ENCODE measurements at regions not wholly inside any gene's neighbourhood (a gene's known extent, or its start where the extent isn't known, plus 50 kb on each side); places are given as distances from the start of the nearest gene placed in this dataset.

DNA sequence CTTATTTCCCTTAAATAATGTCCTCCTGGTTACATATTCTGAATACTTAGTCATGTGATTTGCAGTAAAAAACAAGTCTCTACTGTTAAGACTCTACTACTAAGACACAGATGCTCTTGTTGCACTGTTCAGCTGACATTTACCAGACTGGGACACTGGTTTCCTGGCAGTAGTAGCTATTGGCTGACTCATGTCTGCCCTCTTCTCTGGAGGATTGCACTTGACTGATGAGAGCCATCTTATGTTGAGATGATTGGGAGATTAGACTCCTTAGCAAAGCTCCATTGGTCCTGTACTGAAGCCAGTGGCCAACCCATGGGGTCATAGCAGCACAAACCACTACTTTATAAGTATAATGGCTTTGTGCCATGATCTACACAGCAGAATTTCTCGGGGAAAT lies 1672.6 kb upstream of the PCDH20 start:
- no peaks in the 10 kb centered on the region for H3K27me3 ChIP-seq (ENCODE audit: control insufficient read depth, insufficient read depth)
- no peaks in the 10 kb centered on the region for H3K4me1 ChIP-seq (ENCODE audit: control insufficient read depth, insufficient read depth, low read length)
- ATAC-seq (peak; percentile 65 to 70), DNase-seq (peak in 2 of 3 donors; percentile 11 to 38)
- H3K4me3 ChIP-seq (ENCODE audit: low read length): no peak overlapping the region
- 49% methylated on average over 1 of the region's 1 CpG for WGBS
- no peaks in the 10 kb centered on the region for H3K9me3 ChIP-seq (ENCODE audit: control insufficient read depth, low read length)
- H3K27ac ChIP-seq (ENCODE audit: low read length): no peak overlapping the region
- intact Hi-C loops (cut with DNase I): no loop called here

- 74% methylated on average over 5 of the region's 5 CpGs for WGBS
- DNase-seq (no peak), ATAC-seq (no peak)
- intact Hi-C loops (cut with DNase I): no loop called here
- Histone ChIP-seq H3K4me1 (ENCODE audit: control insufficient read depth, insufficient read depth, low read length) (no peaks in the 10 kb centered on the region), H3K9me3 (ENCODE audit: control insufficient read depth, low read length) (no peaks in the 10 kb centered on the region), H3K4me3 (ENCODE audit: low read length) (no peak overlapping the region), H3K27me3 (ENCODE audit: control insufficient read depth, insufficient read depth) (no peaks in the 10 kb centered on the region), H3K27ac (ENCODE audit: low read length) (no peak overlapping the region)
Measured at GRCh38 chr13:63086286-63086685, 1670.6 kb upstream of the PCDH20 start.

- no peak for DNase-seq
- no peaks in the 10 kb centered on the region for H3K9me3 ChIP-seq (ENCODE audit: control insufficient read depth, low read length)
- no peak overlapping the region for H3K27ac ChIP-seq (ENCODE audit: low read length)
- WGBS: 73% methylated on average over 4 of the region's 4 CpGs
- no peak overlapping the region for H3K4me3 ChIP-seq (ENCODE audit: low read length)
- no peaks in the 10 kb centered on the region for H3K4me1 ChIP-seq (ENCODE audit: control insufficient read depth, insufficient read depth, low read length)
- intact Hi-C loops (cut with DNase I): no loop called here
- H3K27me3 ChIP-seq (ENCODE audit: control insufficient read depth, insufficient read depth): no peaks in the 10 kb centered on the region
- no peak for ATAC-seq
Measured at GRCh38 chr13:63085851-63086250, 1670.2 kb upstream of the PCDH20 start.

GRCh38 chr13:63081400-63082014 lies 1665.9 kb upstream of the PCDH20 start:
- DNase-seq: no peak
- no peak overlapping the region for H3K4me3 ChIP-seq (ENCODE audit: low read length)
- H3K9me3 ChIP-seq (ENCODE audit: control insufficient read depth, low read length): no peaks in the 10 kb centered on the region
- ATAC-seq: no peak
- H3K27me3 ChIP-seq (ENCODE audit: control insufficient read depth, insufficient read depth): no peaks in the 10 kb centered on the region
- H3K4me1 ChIP-seq (ENCODE audit: control insufficient read depth, insufficient read depth, low read length): no peaks in the 10 kb centered on the region
- WGBS: 71% methylated on average over 2 of the region's 2 CpGs
- intact Hi-C loops (cut with DNase I): no loop called here
- no peak overlapping the region for H3K27ac ChIP-seq (ENCODE audit: low read length)

- intact Hi-C loops (cut with DNase I): no loop called here
- ATAC-seq: no peak
- Histone ChIP-seq H3K4me3 (ENCODE audit: low read length) (no peak overlapping the region), H3K4me1 (ENCODE audit: control insufficient read depth, insufficient read depth, low read length) (no peaks in the 10 kb centered on the region), H3K27ac (ENCODE audit: low read length) (no peak overlapping the region), H3K27me3 (ENCODE audit: control insufficient read depth, insufficient read depth) (no peaks in the 10 kb centered on the region), H3K9me3 (ENCODE audit: control insufficient read depth, low read length) (no peaks in the 10 kb centered on the region)
- no peak for DNase-seq
Measured at GRCh38 chr13:63075126-63075525, 1659.5 kb upstream of the PCDH20 start.

GRCh38 chr13:63050287-63050686 lies 1634.6 kb upstream of the PCDH20 start:
- H3K27me3 ChIP-seq (ENCODE audit: control insufficient read depth, insufficient read depth): no peaks in the 10 kb centered on the region
- H3K4me3 ChIP-seq (ENCODE audit: low read length): no peak overlapping the region
- H3K27ac ChIP-seq (ENCODE audit: low read length): no peak overlapping the region
- no peaks in the 10 kb centered on the region for H3K4me1 ChIP-seq (ENCODE audit: control insufficient read depth, insufficient read depth, low read length)
- WGBS: 93% methylated on average over 5 of the region's 5 CpGs
- ATAC-seq: no peak
- DNase-seq: no peak
- no peaks in the 10 kb centered on the region for H3K9me3 ChIP-seq (ENCODE audit: control insufficient read depth, low read length)
- intact Hi-C loops (cut with DNase I): no loop called here

DNA sequence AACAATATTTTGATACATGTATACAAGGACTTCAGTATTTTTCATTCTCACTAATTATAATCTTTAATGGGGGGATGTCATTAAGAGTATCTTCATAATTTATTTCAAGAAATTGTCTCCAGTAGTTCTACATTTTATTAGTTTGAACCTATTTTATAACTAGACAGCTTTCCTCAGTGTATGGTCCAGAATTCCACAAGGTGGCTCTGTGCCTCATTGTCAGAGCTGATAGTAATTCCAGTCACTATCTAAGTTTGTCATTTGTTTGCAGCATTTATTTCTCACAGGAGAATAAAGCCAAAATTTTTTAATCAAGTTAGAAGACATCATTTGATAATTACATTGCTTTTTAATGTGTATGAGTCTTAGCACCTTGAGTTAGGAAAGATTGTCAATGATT lies 1633.0 kb upstream of the PCDH20 start:
- ATAC-seq (no peak), DNase-seq (no peak)
- Histone ChIP-seq H3K4me3 (ENCODE audit: low read length) (no peak overlapping the region), H3K4me1 (ENCODE audit: control insufficient read depth, insufficient read depth, low read length) (no peaks in the 10 kb centered on the region), H3K9me3 (ENCODE audit: control insufficient read depth, low read length) (no peaks in the 10 kb centered on the region), H3K27me3 (ENCODE audit: control insufficient read depth, insufficient read depth) (no peaks in the 10 kb centered on the region), H3K27ac (ENCODE audit: low read length) (no peak overlapping the region)
- intact Hi-C loops (cut with DNase I): no loop called here

DNA sequence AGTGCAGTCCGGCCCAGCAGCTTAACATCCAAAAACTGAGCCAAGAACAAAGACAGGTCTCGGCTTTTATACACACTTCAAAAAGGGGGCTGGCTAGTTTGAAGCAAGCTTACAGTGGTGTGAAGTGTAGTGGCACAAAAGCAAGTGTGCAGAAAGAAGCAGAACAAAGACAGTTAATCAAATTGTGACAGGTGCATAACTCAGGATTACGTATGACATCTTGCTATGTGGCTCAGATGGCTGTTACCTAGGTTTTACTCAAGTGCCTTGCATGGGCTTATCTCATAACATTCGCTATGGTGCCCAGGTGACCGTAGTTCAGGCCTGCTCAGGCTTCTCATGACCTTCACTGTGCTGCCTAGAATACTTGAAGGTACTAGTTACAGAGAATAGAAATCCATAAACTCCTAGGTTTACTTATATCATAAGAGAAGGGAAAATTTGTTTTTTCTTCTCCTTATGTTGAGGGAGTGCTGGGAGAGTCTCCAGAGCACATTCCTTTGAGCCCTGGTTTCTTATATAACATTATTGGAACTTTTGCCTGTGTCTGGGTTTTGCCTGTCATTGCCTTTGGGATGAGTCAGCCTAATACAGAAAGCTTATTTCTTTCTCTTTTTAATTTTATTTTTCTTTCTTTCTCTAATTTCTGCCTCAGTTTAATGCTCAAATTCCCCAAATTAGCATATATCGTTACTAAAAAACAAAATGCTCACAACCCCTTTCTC lies 1629.1 kb upstream of the PCDH20 start:
- H3K27me3 ChIP-seq (ENCODE audit: control insufficient read depth, insufficient read depth): no peaks in the 10 kb centered on the region
- intact Hi-C loops (cut with DNase I): no loop called here
- 52% methylated on average over 6 of the region's 6 CpGs for WGBS
- ATAC-seq: no peak
- H3K4me1 ChIP-seq (ENCODE audit: control insufficient read depth, insufficient read depth, low read length): no peaks in the 10 kb centered on the region
- no peaks in the 10 kb centered on the region for H3K9me3 ChIP-seq (ENCODE audit: control insufficient read depth, low read length)
- no peak for DNase-seq
- H3K27ac ChIP-seq (ENCODE audit: low read length): no peak overlapping the region
- no peak overlapping the region for H3K4me3 ChIP-seq (ENCODE audit: low read length)

DNA sequence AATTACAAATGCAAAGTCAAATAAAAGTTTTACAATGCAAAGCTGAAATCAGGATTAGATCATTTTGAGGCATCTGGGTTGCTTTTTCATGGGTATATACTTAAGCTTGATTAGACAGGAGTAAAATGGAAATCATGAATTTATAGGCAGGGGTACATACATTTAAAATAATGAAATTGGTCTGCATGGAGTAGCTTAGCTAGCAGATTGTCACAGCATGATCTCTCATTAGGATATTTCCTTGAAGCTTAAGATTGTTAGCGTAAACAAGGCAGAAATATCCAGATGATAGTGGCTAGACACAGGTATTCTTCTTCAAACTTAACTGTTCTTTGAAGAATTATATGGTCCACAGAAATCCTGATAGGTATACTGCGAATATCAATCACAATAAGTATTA lies 1627.0 kb upstream of the PCDH20 start:
- Histone ChIP-seq H3K27me3 (ENCODE audit: control insufficient read depth, insufficient read depth) (no peaks in the 10 kb centered on the region), H3K9me3 (ENCODE audit: control insufficient read depth, low read length) (no peaks in the 10 kb centered on the region), H3K4me3 (ENCODE audit: low read length) (no peak overlapping the region), H3K27ac (ENCODE audit: low read length) (no peak overlapping the region), H3K4me1 (ENCODE audit: control insufficient read depth, insufficient read depth, low read length) (no peaks in the 10 kb centered on the region)
- 44% methylated on average over 2 of the region's 2 CpGs for WGBS
- no peak for DNase-seq
- intact Hi-C loops (cut with DNase I): no loop called here
- ATAC-seq: no peak

GRCh38 chr13:63041640-63042414 lies 1626.2 kb upstream of the PCDH20 start:
- Histone ChIP-seq H3K4me3 (ENCODE audit: low read length) (no peak overlapping the region), H3K9me3 (ENCODE audit: control insufficient read depth, low read length) (no peaks in the 10 kb centered on the region), H3K4me1 (ENCODE audit: control insufficient read depth, insufficient read depth, low read length) (no peaks in the 10 kb centered on the region), H3K27me3 (ENCODE audit: control insufficient read depth, insufficient read depth) (no peaks in the 10 kb centered on the region), H3K27ac (ENCODE audit: low read length) (no peak overlapping the region)
- intact Hi-C loops (cut with DNase I): no loop called here
- ATAC-seq (no peak), DNase-seq (no peak)
- 71% methylated on average over 4 of the region's 4 CpGs for WGBS

DNA sequence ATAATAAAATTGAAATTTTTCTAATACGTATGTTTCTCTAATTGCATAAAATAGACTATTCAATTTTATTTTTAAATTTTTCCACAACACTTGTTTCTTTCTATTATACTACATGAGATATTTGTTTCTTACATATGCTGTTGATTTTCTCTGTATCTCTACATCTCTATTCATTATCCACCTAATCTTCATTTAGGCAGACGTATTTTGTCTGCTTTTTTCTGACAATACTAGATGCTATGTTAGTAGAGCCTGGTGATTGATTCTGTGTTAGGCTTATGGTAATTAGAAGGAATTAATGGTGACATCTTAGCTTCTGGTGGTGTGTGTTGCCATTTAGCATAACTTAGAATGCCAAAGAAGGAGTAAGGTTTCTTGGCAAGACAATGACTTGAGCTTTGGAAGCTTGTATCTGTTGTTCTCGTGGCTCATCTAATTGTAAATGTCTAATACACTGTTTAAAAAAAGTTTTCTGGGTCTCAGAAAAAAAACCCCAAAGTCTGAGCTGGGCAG lies 1610.7 kb upstream of the PCDH20 start:
- Histone ChIP-seq H3K27ac (ENCODE audit: low read length) (no peak overlapping the region), H3K9me3 (ENCODE audit: control insufficient read depth, low read length) (no peaks in the 10 kb centered on the region), H3K4me1 (ENCODE audit: control insufficient read depth, insufficient read depth, low read length) (no peaks in the 10 kb centered on the region), H3K4me3 (ENCODE audit: low read length) (no peak overlapping the region), H3K27me3 (ENCODE audit: control insufficient read depth, insufficient read depth) (no peaks in the 10 kb centered on the region)
- intact Hi-C loops (cut with DNase I): no loop called here
- 67% methylated on average over 3 of the region's 3 CpGs for WGBS
- DNase-seq (no peak), ATAC-seq (no peak)
